Stimulated activated CD4-positive, alpha-beta T cell treated with anti-CD3 and anti-CD28 coated beads, Interleukin-1b, Interleukin-23, amount 100 ng/mL, for 48 hours (primary cell): ENCODE measurements at regions not wholly inside any gene's neighbourhood (a gene's known extent, or its start where the extent isn't known, plus 50 kb on each side); places are given as distances from the start of the nearest gene placed in this dataset.

Experiments
- DNase-seq: peaks from one replicate; pipeline ENCODE4 v3.0.0-alpha.2; 2020

- DNase-seq: no peak
These were observed 176.3 kb upstream of the ARID2 start for GRCh38 chr12:45553204-45553603.

DNA sequence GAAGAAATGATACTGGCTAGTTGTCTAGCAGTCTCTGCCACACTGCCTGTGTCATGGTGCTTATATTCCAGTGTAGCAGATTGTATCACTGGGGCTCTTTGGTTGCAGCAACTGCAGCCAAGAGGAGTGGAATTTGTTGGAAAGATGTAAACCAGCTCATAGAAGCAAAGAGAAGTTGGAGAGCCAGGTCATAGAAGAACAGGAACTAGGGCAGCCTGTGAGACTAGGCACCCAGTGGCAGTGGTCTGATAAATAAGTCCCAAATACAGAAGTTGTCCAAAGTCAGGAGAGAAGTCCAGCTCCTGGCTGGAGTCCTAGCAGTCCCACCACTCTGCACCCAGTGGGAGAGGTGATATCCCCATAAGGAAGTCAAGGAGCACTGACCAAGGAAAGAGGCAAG is 172.5 kb upstream of the ARID2 start:
- DNase-seq: no peak

DNA sequence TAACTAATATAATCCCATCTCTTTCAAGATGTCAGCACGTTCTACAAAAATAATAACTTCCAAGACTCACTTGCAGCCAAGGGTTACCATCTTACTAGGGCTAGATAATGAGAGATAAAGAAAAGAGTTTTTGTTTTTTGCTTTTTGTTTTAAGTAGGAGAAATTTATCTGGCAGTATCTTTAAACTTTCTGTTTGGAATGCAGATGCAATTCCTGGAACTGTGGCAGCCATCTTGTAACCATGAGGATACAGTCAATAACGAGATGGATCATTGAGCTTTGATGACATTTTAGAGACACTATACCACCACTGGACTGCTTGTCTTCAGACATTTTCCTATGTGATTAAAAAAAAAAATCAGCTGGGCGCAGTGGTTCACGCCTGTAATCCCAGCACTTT is 171.2 kb upstream of the ARID2 start:
- no peak for DNase-seq

DNA sequence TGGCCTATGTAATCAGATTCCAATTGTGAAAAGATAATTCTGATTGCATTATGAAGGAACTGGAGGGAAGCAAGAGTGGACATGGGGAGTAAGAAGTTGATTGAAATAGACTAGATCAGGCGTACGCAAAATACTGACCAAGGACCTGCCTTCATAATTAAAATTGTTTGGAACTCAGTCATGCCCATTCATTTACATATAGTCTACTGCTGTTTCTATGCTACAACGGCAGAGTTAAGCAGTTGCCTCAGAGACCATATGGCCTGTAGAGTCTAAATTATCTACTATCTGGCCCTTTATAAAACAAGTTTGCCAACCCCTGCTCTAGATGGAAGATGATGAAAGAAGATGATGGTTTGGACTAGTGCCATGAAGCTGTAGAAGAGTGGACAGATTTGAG is 170.0 kb upstream of the ARID2 start:
- DNase-seq: no peak

DNA sequence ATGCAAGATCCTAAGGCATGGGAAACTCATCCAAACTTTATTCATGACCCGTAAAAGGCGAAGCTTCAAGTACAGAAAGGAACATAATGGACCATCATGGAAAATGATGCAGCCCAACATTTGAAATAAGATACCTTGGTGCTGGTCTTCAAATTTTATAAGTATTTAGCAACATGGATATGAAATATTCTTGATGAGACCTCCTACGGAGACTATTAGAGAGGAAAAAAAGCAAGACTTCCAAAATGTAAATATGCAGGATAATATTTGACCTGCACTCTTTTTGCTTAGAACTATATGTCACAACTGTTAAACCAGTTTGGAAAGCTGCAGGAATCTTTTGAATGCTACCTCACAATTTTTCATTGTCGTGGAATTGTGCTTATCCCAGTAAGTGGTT is 168.8 kb upstream of the ARID2 start:
- DNase-seq: no peak

GRCh38 chr12:45561488-45561887 is 168.0 kb upstream of the ARID2 start:
- no peak for DNase-seq

GRCh38 chr12:45565590-45565989 is 163.9 kb upstream of the ARID2 start:
- no peak for DNase-seq

DNA sequence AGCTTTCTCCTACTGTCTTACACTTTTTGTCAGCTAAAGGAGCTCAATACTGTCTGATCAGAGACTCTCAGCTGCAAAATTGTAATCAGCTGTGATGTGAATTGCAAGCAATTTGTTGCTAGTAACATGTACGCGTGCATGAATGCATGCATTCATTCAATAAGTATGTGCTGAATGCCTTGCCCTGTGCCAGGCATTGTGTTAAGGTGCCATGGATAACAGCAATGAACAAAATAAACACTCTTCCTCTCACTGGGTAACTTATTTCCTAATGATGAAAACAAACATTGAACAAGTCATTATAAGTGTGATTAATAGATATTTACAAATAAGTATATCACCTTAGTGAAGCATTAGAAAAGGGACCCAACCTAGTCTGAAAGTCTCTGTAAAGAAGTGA is 163.2 kb upstream of the ARID2 start:
- no peak for DNase-seq

DNA sequence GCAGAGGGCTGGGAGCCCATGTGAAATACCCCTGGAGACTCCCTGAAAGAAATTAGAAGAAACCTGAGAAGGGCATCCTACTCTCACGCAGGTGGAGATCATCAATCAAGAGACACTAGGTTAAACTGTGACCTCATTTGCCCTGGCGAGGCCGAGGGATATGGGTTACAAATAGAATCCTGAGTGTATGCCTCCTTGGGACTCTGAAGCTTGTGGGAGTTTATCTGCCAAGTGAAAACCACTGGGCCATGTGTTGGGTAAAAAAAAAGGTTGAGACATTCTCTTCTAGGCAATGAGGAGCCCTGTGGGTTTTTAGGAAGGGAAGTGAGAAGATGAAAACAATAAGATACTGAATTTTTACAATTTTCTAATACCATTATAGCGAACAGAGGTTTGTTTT is 160.7 kb upstream of the ARID2 start:
- no peak for DNase-seq

DNA sequence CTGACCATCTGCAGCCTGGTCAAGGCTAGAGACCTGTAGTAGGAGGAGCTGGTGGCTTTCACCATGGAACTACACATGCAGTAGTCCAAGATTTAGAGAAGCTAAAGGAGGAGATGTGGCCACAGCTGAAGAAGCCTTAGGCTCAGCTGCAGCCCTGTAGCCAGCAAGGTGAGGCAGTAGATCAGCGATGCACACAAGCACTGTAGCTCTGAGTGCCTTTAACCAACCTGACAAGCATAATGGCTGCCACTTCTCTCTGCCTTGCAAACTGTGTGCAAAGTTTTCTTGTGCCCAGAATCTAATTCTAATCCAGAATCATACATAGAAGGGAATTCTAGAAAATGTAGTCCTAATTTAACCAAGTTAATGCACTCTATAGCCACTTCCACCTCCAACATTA is 159.0 kb upstream of the ARID2 start:
- no peak for DNase-seq

GRCh38 chr12:45572114-45572513 is 157.4 kb upstream of the ARID2 start:
- DNase-seq: no peak

- no peak for DNase-seq
These were observed 154.1 kb upstream of the ARID2 start for GRCh38 chr12:45575417-45575816.

- no peak for DNase-seq
These were observed 153.6 kb upstream of the ARID2 start for GRCh38 chr12:45575823-45576475.

DNA sequence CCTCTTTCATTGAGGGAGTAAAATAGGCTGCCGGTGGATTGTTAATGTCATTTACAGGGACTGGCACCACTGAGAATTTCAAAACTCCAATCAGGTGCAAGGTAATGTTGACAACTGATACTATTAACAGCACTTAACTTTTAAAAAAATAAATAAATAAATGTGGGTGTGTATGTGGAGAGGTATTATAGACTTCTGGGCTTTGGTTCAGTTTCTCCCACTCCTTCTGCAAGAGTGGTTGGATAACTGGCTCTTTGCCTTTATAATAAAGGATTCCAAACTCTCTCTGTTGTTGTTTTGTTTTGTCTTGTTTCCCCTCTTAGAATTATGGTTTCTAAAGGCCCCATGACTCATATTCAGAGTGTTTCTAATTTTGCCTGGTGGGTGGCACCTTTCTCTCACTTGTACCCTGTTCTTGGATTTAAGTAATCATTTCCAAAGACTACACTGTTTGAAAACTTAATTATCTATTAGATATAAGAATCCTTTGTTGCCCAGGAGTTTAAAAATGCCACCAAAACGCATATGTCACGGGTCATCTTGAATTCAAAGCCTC is 151.6 kb upstream of the ARID2 start:
- no peak for DNase-seq

DNA sequence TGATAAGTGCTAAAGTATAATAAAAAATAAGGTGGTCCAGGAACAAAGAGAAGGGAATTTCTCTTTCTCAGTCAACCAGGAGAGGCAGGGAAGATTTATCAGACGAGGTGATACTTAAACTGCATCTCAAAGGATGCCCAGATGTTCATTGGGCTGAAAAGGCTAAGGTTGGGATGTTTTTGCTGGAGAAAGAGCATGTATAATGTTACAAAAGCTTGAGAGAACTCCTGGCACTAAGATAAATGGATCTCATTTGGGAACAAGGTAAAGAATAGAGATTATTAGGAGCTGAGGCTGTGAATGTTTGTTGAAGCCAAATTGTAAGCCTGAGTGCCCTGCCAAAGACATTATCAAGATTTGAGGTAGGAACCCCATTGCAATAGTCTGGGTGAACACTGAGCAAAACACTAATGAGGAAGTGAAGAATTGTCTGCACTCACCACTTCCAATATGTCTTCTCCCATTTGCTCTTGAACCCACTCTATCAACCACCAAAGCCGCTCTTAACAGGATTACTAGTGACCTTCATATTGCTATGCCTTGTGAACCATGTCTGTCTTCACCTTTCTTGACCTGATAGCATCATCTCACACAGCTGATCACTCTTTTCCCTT is 149.0 kb upstream of the ARID2 start:
- DNase-seq: no peak

- DNase-seq: no peak
These were observed 148.4 kb upstream of the ARID2 start for GRCh38 chr12:45581112-45581511.

DNA sequence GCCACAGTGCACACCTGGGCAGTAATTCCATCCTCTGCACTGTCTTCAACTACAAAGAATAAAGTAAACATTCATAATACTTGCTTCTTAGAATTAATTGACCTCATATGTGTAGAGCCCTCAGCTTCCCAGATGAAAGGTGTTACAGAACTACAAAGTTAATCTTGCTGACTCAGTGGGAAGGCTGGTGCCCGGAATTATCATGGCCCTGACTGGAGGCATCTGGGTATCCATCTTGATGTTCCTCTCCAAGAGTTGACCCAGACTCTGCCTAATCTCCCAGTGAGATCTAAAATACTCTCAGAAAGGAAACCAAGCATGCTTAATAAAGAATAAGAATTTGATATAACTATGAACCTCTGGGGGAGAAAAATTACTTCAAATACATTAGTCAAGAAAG is 147.0 kb upstream of the ARID2 start:
- no peak for DNase-seq

- no peak for DNase-seq
These were observed 146.4 kb upstream of the ARID2 start for GRCh38 chr12:45582986-45583659.

DNA sequence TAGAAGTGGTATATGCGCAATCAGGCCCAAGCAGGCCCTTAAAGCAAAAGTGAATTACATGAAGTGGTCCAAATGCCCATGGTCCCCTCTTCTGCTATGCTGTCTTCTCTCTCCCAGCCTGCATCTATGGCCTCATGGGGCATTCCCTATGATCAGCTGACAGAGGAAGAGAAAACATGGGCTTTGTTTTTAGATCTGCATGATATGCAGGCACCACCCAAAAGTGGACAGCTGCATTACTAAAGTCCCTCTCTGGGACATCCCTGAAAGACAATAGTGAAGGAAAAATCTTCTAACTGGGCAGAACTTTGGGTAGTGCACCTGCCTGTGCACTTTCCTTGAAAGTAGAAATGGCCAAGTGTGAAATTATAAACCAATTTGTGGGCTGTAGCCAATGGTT is 145.2 kb upstream of the ARID2 start:
- DNase-seq: no peak

DNA sequence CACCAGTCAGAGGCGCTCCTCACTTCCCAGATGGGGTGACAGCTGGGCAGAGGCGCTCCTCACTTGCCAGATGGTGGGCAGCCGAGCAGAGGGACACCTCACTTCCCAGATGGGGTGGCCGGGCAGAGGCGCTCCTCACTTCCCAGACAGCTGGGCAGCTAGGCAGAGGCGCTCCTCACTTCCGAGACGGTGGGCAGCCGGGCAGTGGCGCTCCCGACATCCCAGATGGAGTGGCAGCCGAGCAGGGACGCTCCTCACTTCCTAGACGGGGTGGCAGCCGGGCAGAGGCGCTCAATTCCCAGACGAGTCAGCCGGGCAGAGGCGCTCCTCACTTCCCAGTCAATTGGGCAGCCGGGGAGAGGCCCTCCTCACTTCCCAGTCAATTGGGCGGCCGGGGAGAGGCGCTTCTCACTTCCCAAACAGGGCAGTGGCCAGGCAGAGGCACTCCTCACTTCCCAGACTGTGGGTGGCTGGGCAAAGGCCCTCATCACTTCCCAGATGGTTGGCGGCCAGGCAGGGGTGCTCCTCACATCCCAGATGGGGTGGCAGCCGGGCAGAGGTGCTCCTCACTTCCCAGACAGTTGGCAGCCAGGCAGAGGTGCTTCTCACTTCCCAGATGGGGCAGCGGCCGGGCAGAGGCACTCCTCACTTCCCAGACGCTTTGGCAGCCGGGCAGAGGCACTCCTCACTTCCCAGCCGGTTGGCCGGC is 143.8 kb upstream of the ARID2 start:
- no peak for DNase-seq

DNA sequence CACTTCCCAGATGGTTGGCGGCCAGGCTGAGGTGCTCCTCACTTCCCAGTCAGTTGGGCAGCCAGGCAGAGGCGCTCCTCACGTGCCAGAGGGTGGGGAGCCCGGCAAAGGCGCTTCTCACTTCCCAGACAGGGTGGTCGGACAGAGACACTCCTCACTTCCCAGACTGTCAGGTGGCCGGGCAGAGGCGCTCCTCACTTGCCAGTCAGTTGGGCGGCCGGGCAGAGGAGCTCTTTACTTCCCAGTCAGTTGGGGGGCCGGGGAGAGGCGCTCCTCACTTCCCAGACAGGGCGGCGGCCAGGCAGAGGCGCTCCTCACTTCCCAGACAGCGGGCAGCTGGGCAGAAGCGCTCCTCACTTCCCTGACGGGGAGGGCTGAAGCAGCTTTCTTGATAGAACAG is 143.0 kb upstream of the ARID2 start:
- no peak for DNase-seq

- no peak for DNase-seq
These were observed 142.5 kb upstream of the ARID2 start for GRCh38 chr12:45587012-45587411.

DNA sequence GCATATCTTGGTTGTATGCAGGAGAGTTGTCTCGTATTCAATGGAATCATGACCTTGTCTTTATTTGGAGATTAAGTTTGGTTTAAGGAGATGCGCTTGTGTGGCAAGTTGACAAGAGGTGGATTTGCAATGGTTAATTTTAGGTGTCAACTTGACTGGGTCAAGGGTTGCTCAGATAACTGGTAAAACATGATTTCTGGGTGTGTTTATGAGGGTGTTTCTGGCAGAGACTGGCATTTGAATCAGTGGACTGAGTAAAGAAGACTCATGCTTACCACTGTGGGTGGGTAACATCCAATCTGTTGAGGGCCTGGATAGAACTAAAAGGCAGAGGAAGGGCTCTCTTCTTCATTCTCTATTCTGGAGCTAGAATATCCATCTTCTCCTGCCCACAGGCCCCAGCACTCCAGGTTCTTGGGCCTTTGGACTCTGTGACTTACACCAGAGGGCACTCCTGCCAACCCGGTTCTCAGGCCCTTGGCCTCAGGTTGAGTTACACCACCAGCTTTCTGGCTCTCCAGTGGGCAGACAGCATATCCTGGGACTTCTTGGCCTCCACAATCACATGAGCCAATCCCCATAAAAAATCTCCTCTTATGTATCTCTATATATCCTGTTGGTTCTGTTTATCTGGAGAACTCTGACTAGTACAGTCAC is 141.5 kb upstream of the ARID2 start:
- no peak for DNase-seq
